ENCODE measurements at regions not wholly inside any gene's neighbourhood (a gene's known extent, or its start where the extent isn't known, plus 50 kb on each side); places are given as distances from the start of the nearest gene placed in this dataset.

GRCh38 chr2:16180631-16181030 is 240.3 kb downstream of the MYCN start:
- FAIRE-seq = no peak

GRCh38 chr2:16179701-16180416 is 239.5 kb downstream of the MYCN start:
- no peak for FAIRE-seq

- FAIRE-seq = no peak
Measured at GRCh38 chr2:16178551-16179130, 238.3 kb downstream of the MYCN start.

- no peak for FAIRE-seq
Measured at GRCh38 chr2:16177671-16178180, 237.4 kb downstream of the MYCN start.

GRCh38 chr2:16176971-16177480 is 236.7 kb downstream of the MYCN start:
- FAIRE-seq = no peak

GRCh38 chr2:16175247-16175825 is 235.0 kb downstream of the MYCN start:
- FAIRE-seq = no peak

GRCh38 chr2:16174693-16175045 is 234.3 kb downstream of the MYCN start:
- FAIRE-seq = no peak

GRCh38 chr2:16173893-16174692 is 233.7 kb downstream of the MYCN start:
- no peak for FAIRE-seq

- FAIRE-seq = no peak
Measured at GRCh38 chr2:16172324-16173175, 232.2 kb downstream of the MYCN start.

- FAIRE-seq = no peak
Measured at GRCh38 chr2:16171425-16171920, 231.1 kb downstream of the MYCN start.

- no peak for FAIRE-seq
Measured at GRCh38 chr2:16170675-16171424, 230.5 kb downstream of the MYCN start.

GRCh38 chr2:16169381-16169960 is 229.1 kb downstream of the MYCN start:
- no peak for FAIRE-seq

GRCh38 chr2:16168506-16169264 is 228.3 kb downstream of the MYCN start:
- FAIRE-seq = no peak

- FAIRE-seq = no peak
Measured at GRCh38 chr2:16167870-16168426, 227.6 kb downstream of the MYCN start.

GRCh38 chr2:16167451-16167861 is 227.1 kb downstream of the MYCN start:
- no peak for FAIRE-seq

GRCh38 chr2:16166327-16166981 is 226.1 kb downstream of the MYCN start:
- no peak for FAIRE-seq

- no peak for FAIRE-seq
Measured at GRCh38 chr2:16165518-16166326, 225.4 kb downstream of the MYCN start.

- no peak for FAIRE-seq
Measured at GRCh38 chr2:16162491-16163040, 222.2 kb downstream of the MYCN start.
